ENCODE measurements at regions not wholly inside any gene's neighbourhood (a gene's known extent, or its start where the extent isn't known, plus 50 kb on each side); places are given as distances from the start of the nearest gene placed in this dataset.

- TF ChIP-seq CTCF (IDR thresholded peaks at IDR 0.05; ENCODE audit: borderline replicate concordance, extremely low read depth, low read length, poor library complexity, severe bottlenecking) (no peak), EZH2 (IDR thresholded peaks at IDR 0.05; ENCODE audit: borderline replicate concordance, low read depth, low read length, severe bottlenecking) (no peak)
These were observed 60.7 kb upstream of the LAMA2 start for GRCh38 chr6:128822271-128822670.
